ENCODE measurements at regions not wholly inside any gene's neighbourhood (a gene's known extent, or its start where the extent isn't known, plus 50 kb on each side); places are given as distances from the start of the nearest gene placed in this dataset.

GRCh38 chr5:3786891-3787430 is 191.3 kb downstream of the IRX1 start:
- TF ChIP-seq REST (IDR thresholded peaks at IDR 0.05; ENCODE audit: insufficient read depth in 1 of 2, low read depth in 2 of 2, low read length in 2 of 2) (no peak), SIN3A (IDR thresholded peaks at IDR 0.05; ENCODE audit: borderline replicate concordance, insufficient read depth, low read length) (no peak), POLR2AphosphoS5 (IDR thresholded peaks at IDR 0.05; ENCODE audit: low read depth, low read length) (no peak), TAF1 (IDR thresholded peaks at IDR 0.05; ENCODE audit: borderline replicate concordance, insufficient read depth, low read length) (no peak)

- TF ChIP-seq REST (IDR thresholded peaks at IDR 0.05; ENCODE audit: insufficient read depth in 1 of 2, low read depth in 2 of 2, low read length in 2 of 2) (no peak), FOXP2 (optimal IDR thresholded peaks at IDR 0.05; ENCODE audit: borderline replicate concordance, extremely low read depth, extremely low read length, insufficient read depth) (no peak), POLR2AphosphoS5 (IDR thresholded peaks at IDR 0.05; ENCODE audit: low read depth, low read length) (no peak), SIN3A (IDR thresholded peaks at IDR 0.05; ENCODE audit: borderline replicate concordance, insufficient read depth, low read length) (no peak), TAF1 (IDR thresholded peaks at IDR 0.05; ENCODE audit: borderline replicate concordance, insufficient read depth, low read length) (no peak)
Measured at GRCh38 chr5:3787604-3788003, 192.0 kb downstream of the IRX1 start.

- TF ChIP-seq SIN3A (IDR thresholded peaks at IDR 0.05; ENCODE audit: borderline replicate concordance, insufficient read depth, low read length) (no peak), POLR2AphosphoS5 (IDR thresholded peaks at IDR 0.05; ENCODE audit: low read depth, low read length) (no peak)
Measured at GRCh38 chr5:3789519-3790193, 194.0 kb downstream of the IRX1 start.

GRCh38 chr5:3793162-3793561 is 197.5 kb downstream of the IRX1 start:
- TF ChIP-seq TAF1 (IDR thresholded peaks at IDR 0.05; ENCODE audit: borderline replicate concordance, insufficient read depth, low read length) (no peak), FOXP2 (optimal IDR thresholded peaks at IDR 0.05; ENCODE audit: borderline replicate concordance, extremely low read depth, extremely low read length, insufficient read depth) (no peak), POLR2AphosphoS5 (IDR thresholded peaks at IDR 0.05; ENCODE audit: low read depth, low read length) (no peak), REST (IDR thresholded peaks at IDR 0.05; ENCODE audit: insufficient read depth in 1 of 2, low read depth in 2 of 2, low read length in 2 of 2) (no peak)

- no peak for TF ChIP-seq REST (IDR thresholded peaks at IDR 0.05; ENCODE audit: insufficient read depth in 1 of 2, low read depth in 2 of 2, low read length in 2 of 2)
- TF ChIP-seq SIN3A (IDR thresholded peaks at IDR 0.05; ENCODE audit: borderline replicate concordance, insufficient read depth, low read length) = no peak
- no peak for TF ChIP-seq TAF1 (IDR thresholded peaks at IDR 0.05; ENCODE audit: borderline replicate concordance, insufficient read depth, low read length)
- no peak for TF ChIP-seq FOXP2 (optimal IDR thresholded peaks at IDR 0.05; ENCODE audit: borderline replicate concordance, extremely low read depth, extremely low read length, insufficient read depth)
- no peak for TF ChIP-seq POLR2AphosphoS5 (IDR thresholded peaks at IDR 0.05; ENCODE audit: low read depth, low read length)
Measured at GRCh38 chr5:3794611-3795010, 199.0 kb downstream of the IRX1 start.

All from PFSK-1 (cell line).